Lung (tissue), 11 donors: ENCODE measurements at regions not wholly inside any gene's neighbourhood (a gene's known extent, or its start where the extent isn't known, plus 50 kb on each side); places are given as distances from the start of the nearest gene placed in this dataset.

Experiments
- ATAC-seq: fragments of 200-7000 bp; cut with Tn5 transposase; one replicate; pipeline ENCODE4 v1.9.1; 2020; ENCODE audit warnings: moderate number of reproducible peaks; ENCODE audit not compliant: insufficient read depth, low FRiP score
- DNase-seq, 3 donors: peaks; one replicate each; pipeline ENCODE4 v3.0.0-alpha.2; 2013 to 2017
- H3K27ac ChIP-seq, 2 donors: one replicate each; pipeline ENCODE4 v1.5.1; 2013; ENCODE audit warnings: mild to moderate bottlenecking in 2 of 2, moderate library complexity in 2 of 2, control low read depth in 1 of 2, inconsistent platforms in 1 of 2, low read depth in 1 of 2, low read length in 1 of 2
- H3K27me3 ChIP-seq, 3 donors: one replicate each; pipeline ENCODE4 v1.5.1; 2013; ENCODE audit warnings: low read length in 2 of 3; ENCODE audit not compliant: control insufficient read depth in 3 of 3, insufficient read depth in 3 of 3
- H3K36me3 ChIP-seq, 4 donors: one replicate each; pipeline ENCODE4 v1.5.1; 2013; ENCODE audit warnings: low read length in 4 of 4, mild to moderate bottlenecking in 1 of 4, moderate library complexity in 1 of 4; ENCODE audit not compliant: control insufficient read depth in 4 of 4, insufficient read depth in 4 of 4
- H3K4me1 ChIP-seq, 5 donors: one replicate each; pipeline ENCODE4 v1.5.1; 2013; ENCODE audit warnings: low read length in 5 of 5, mild to moderate bottlenecking in 2 of 5, moderate library complexity in 1 of 5; ENCODE audit not compliant: control insufficient read depth in 5 of 5, insufficient read depth in 5 of 5
- H3K4me3 ChIP-seq: one replicate; pipeline ENCODE4 v1.5.1; 2013; ENCODE audit warnings: mild to moderate bottlenecking, control low read depth, moderate library complexity
- H3K9ac ChIP-seq, 2 donors: one replicate each; pipeline ENCODE4 v1.5.1; 2013; ENCODE audit warnings: low read length in 2 of 2, control low read depth in 1 of 2; ENCODE audit not compliant: insufficient read depth in 1 of 2
- H3K9me3 ChIP-seq, 4 donors: one replicate each; pipeline ENCODE4 v1.5.1; 2013; ENCODE audit warnings: low read length in 3 of 4, mild to moderate bottlenecking in 1 of 4, moderate library complexity in 1 of 4; ENCODE audit not compliant: control insufficient read depth in 4 of 4, insufficient read depth in 3 of 4
- WGBS, 2 donors: extraction: QIAGEN DNeasy Blood & Tissue Kit; methylation state at CpG; one replicate each; pipeline ENCODE4 v1.1.7; 2013; 5-methylcytosine and 5-hydroxymethylcytosine counted together
- TF ChIP-seq, protein P1 (sequence below): IDR thresholded peaks from 2 replicates; pipeline ENCODE4 v1.5.1; 2012; ENCODE audit warnings: mild to moderate bottlenecking; ENCODE audit errors: control extremely low read depth, extremely low read depth
- donor health status: control.
- donor health status: control.
- donor health status: Bipolar disorder and iron deficiency.
- donor health status: healthy.
- donor health status: DM: yes; HTN: yes; CAD: no.

DNA sequence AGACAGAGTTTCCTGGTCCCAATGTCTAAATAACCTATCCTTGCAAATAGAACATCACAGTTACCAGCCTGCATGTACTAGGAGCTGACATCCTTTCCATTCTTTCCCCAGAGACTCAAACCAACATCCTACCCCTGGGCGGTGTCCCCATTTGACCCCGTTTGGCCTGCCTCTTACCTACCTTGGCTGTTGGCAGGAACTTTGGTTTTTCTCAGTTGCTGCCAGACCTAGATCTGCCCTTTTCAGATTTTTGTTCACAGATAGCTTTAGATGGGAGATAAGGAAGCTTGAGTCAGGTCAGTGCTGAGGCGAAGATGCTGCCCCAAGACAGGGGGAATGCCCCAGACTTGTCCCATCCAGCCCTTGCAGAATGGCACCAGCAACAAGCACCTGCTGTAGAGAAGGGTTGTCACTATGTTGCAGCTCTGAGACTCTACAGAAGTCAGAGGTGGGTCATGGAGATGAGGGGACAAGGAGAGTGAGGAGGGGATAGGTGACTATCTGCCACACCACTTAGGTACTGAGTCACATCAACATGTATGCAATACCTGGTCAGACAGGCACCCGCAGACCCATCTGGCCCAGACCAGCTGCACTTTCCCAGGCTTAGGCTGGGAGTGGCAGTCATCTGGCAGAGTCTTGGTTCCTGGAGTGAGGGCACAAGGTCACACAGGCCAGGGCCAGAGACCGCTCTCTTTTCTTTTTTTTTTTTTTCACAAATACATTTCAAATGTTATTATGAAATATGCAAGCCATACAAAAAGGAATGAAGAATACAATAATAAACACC, 61.5 kb upstream of the POU2AF1 start:
- Histone ChIP-seq H3K27me3 (no peaks in the 10 kb centered on the region), H3K4me1 (peaks cover 0 to 17% (median 0%) of the 10 kb centered on the region in 5 donors), H3K27ac (peak overlapping the region in 1 of 2 donors; percentile 15), H3K9me3 (no peaks in the 10 kb centered on the region), H3K4me3 (no peak overlapping the region), H3K9ac (no peak overlapping the region), H3K36me3 (no peaks in the 10 kb centered on the region)
- ATAC-seq = no peak
- 83 to 92% methylated on average over 5 of the region's 5 CpGs for WGBS, 2 donors
- no peak for DNase-seq
- TF ChIP-seq, protein P1, sequence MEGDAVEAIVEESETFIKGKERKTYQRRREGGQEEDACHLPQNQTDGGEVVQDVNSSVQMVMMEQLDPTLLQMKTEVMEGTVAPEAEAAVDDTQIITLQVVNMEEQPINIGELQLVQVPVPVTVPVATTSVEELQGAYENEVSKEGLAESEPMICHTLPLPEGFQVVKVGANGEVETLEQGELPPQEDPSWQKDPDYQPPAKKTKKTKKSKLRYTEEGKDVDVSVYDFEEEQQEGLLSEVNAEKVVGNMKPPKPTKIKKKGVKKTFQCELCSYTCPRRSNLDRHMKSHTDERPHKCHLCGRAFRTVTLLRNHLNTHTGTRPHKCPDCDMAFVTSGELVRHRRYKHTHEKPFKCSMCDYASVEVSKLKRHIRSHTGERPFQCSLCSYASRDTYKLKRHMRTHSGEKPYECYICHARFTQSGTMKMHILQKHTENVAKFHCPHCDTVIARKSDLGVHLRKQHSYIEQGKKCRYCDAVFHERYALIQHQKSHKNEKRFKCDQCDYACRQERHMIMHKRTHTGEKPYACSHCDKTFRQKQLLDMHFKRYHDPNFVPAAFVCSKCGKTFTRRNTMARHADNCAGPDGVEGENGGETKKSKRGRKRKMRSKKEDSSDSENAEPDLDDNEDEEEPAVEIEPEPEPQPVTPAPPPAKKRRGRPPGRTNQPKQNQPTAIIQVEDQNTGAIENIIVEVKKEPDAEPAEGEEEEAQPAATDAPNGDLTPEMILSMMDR = no peak

DNA sequence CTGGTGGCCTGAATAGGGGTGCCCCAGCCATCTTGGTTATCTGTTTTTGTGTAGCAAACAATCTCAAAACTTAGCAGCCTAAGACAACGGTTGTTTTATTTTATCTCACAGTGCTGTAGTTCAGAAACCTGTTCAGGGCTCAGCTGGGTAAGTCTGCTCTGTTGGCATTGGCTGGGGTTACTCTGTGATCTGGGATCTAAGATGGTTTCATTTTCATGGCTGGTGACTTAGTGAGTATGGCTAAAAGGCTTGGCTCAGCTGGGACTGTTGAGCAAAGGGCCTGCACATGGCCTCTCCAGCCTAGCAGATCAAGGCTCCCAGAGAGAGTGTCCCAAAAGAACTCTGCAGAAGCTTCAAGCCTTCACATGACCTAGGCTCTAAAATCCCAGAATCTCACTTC, 60.8 kb upstream of the POU2AF1 start:
- DNase-seq = no peak
- Histone ChIP-seq H3K9ac (no peak overlapping the region), H3K4me1 (peaks cover 0 to 17% (median 0%) of the 10 kb centered on the region in 5 donors), H3K9me3 (no peaks in the 10 kb centered on the region), H3K27ac (no peak overlapping the region), H3K27me3 (no peaks in the 10 kb centered on the region), H3K4me3 (no peak overlapping the region), H3K36me3 (no peaks in the 10 kb centered on the region)
- 93 to 97% methylated on average over 1 of the region's 1 CpG for WGBS, 2 donors
- TF ChIP-seq, protein P1 = no peak
- no peak for ATAC-seq

GRCh38 chr11:111438846-111439520, 59.9 kb upstream of the POU2AF1 start:
- Histone ChIP-seq H3K4me3 (no peak overlapping the region), H3K9me3 (no peaks in the 10 kb centered on the region), H3K27me3 (no peaks in the 10 kb centered on the region), H3K36me3 (no peaks in the 10 kb centered on the region), H3K9ac (no peak overlapping the region), H3K4me1 (peaks cover 0 to 17% (median 0%) of the 10 kb centered on the region in 5 donors), H3K27ac (no peak overlapping the region)
- ATAC-seq = no peak
- TF ChIP-seq, protein P1 = no peak
- 81 to 87% methylated on average over 11 of the region's 11 CpGs for WGBS, 2 donors
- DNase-seq = no peak
